ENCODE measurements at regions not wholly inside any gene's neighbourhood (a gene's known extent, or its start where the extent isn't known, plus 50 kb on each side); places are given as distances from the start of the nearest gene placed in this dataset.

- intact Hi-C loops (cut with DNase I) = no loop called here
- ATAC-seq (no peak), DNase-seq (no peak)
- no peaks in the 10 kb centered on the region for H3K27me3 ChIP-seq (ENCODE audit: insufficient read depth in 3 of 3, low read length in 2 of 3)
- H3K36me3 ChIP-seq (ENCODE audit: insufficient read depth in 1 of 2, low read depth in 1 of 2) = no peaks in the 10 kb centered on the region
- H3K4me3 ChIP-seq = no peak overlapping the region
- no peaks in the 10 kb centered on the region for H3K4me1 ChIP-seq
- no peaks in the 10 kb centered on the region for H3K9me3 ChIP-seq
- H3K27ac ChIP-seq = no peak overlapping the region
- TF ChIP-seq CTCF (IDR thresholded peaks at IDR 0.05) = no peak
- WGBS, 3 donors = 55 to 62% (median 60%) methylated on average over 2 of the region's 2 CpGs
Observed at GRCh38 chr7:13593854-13594253, 395.6 kb downstream of the ETV1 start.

DNA sequence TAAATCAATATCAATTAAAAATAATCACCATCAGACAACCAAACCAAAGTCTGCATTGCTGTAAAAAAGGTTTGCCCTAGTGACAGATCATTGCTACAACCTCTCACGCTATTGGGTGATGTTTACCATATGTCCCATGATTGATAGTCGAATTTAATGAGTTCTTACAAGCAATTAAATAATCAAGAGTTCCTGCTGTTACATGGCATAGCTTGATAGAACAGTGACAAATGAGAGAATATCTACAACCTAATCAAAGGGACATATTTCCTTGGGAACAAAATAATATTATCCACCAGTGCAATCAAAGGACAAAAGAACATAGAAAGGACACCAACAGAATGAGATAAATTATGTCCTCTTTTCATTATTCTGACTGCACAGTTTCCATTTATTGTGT, 387.4 kb downstream of the ETV1 start:
- DNase-seq = no peak
- H3K27ac ChIP-seq = no peak overlapping the region
- H3K36me3 ChIP-seq (ENCODE audit: insufficient read depth in 1 of 2, low read depth in 1 of 2) = no peaks in the 10 kb centered on the region
- intact Hi-C loops (cut with DNase I) = no loop called here
- H3K9me3 ChIP-seq = no peaks in the 10 kb centered on the region
- TF ChIP-seq CTCF (IDR thresholded peaks at IDR 0.05) = no peak
- H3K4me1 ChIP-seq = no peaks in the 10 kb centered on the region
- no peak for ATAC-seq
- no peak overlapping the region for H3K4me3 ChIP-seq
- no peaks in the 10 kb centered on the region for H3K27me3 ChIP-seq (ENCODE audit: insufficient read depth in 3 of 3, low read length in 2 of 3)
- 75 to 78% (median 76%) methylated on average over 2 of the region's 2 CpGs for WGBS, 3 donors

- H3K4me1 ChIP-seq = no peaks in the 10 kb centered on the region
- ATAC-seq = no peak
Observed at GRCh38 chr7:13603016-13603415, 386.4 kb downstream of the ETV1 start.

GRCh38 chr7:13603661-13604060, 385.8 kb downstream of the ETV1 start:
- Histone ChIP-seq H3K27me3 (ENCODE audit: insufficient read depth in 3 of 3, low read length in 2 of 3) (no peaks in the 10 kb centered on the region), H3K36me3 (ENCODE audit: insufficient read depth in 1 of 2, low read depth in 1 of 2) (no peaks in the 10 kb centered on the region), H3K4me1 (no peaks in the 10 kb centered on the region), H3K4me3 (no peak overlapping the region), H3K27ac (no peak overlapping the region), H3K9me3 (no peaks in the 10 kb centered on the region)
- TF ChIP-seq CTCF (IDR thresholded peaks at IDR 0.05) = no peak
- ATAC-seq (no peak), DNase-seq (no peak)
- intact Hi-C loops (cut with DNase I) = no loop called here
- WGBS, 3 donors = 85 to 94% (median 87%) methylated on average over 3 of the region's 3 CpGs

More at GRCh38 chr7:13603016-13603415, 386.4 kb downstream of the ETV1 start:
- no peaks in the 10 kb centered on the region for H3K9me3 ChIP-seq
- no peak overlapping the region for H3K4me3 ChIP-seq
- intact Hi-C loops (cut with DNase I) = no loop called here
- no peaks in the 10 kb centered on the region for H3K27me3 ChIP-seq (ENCODE audit: insufficient read depth in 3 of 3, low read length in 2 of 3)
- no peaks in the 10 kb centered on the region for H3K36me3 ChIP-seq (ENCODE audit: insufficient read depth in 1 of 2, low read depth in 1 of 2)
- TF ChIP-seq CTCF (IDR thresholded peaks at IDR 0.05) = no peak
- WGBS, 3 donors = 67 to 80% (median 76%) methylated on average over 1 of the region's 1 CpG
- H3K27ac ChIP-seq = no peak overlapping the region
- DNase-seq = no peak

- H3K27ac ChIP-seq = no peak overlapping the region
- no peaks in the 10 kb centered on the region for H3K27me3 ChIP-seq (ENCODE audit: insufficient read depth in 3 of 3, low read length in 2 of 3)
- H3K9me3 ChIP-seq = no peaks in the 10 kb centered on the region
- H3K4me3 ChIP-seq = no peak overlapping the region
- 92 to 94% (median 93%) methylated on average over 2 of the region's 2 CpGs for WGBS, 3 donors
- intact Hi-C loops (cut with DNase I) = no loop called here
- no peak for DNase-seq
- ATAC-seq = no peak
- H3K4me1 ChIP-seq = no peaks in the 10 kb centered on the region
- TF ChIP-seq CTCF (IDR thresholded peaks at IDR 0.05) = no peak
- no peaks in the 10 kb centered on the region for H3K36me3 ChIP-seq (ENCODE audit: insufficient read depth in 1 of 2, low read depth in 1 of 2)
Observed at GRCh38 chr7:13604178-13604577, 385.3 kb downstream of the ETV1 start.

All from psoas muscle (tissue), 7 donors.